ENCODE measurements at regions not wholly inside any gene's neighbourhood (a gene's known extent, or its start where the extent isn't known, plus 50 kb on each side); places are given as distances from the start of the nearest gene placed in this dataset.

- DNase-seq (ENCODE audit: low read depth), result no peak
- no peak for TF ChIP-seq CTCF (IDR thresholded peaks at IDR 0.05; ENCODE audit: insufficient read depth, low read length, poor library complexity, severe bottlenecking)
- H3K27me3 ChIP-seq (ENCODE audit: control insufficient read depth, insufficient read depth, low read length), result no peaks in the 10 kb centered on the region
These were observed 384.2 kb upstream of the SALL3 start for GRCh38 chr18:78595453-78595852.

GRCh38 chr18:78595924-78596573 lies 383.6 kb upstream of the SALL3 start:
- H3K36me3 ChIP-seq (ENCODE audit: control insufficient read depth, insufficient read depth, low read length), result no peaks in the 10 kb centered on the region
- no peak for DNase-seq (ENCODE audit: low read depth)
- no peak overlapping the region for H3K4me3 ChIP-seq (ENCODE audit: low read depth, low read length)
- no peaks in the 10 kb centered on the region for H3K27me3 ChIP-seq (ENCODE audit: control insufficient read depth, insufficient read depth, low read length)
- TF ChIP-seq CTCF (IDR thresholded peaks at IDR 0.05; ENCODE audit: insufficient read depth, low read length, poor library complexity, severe bottlenecking), result no peak

More at GRCh38 chr18:78595453-78595852, 384.2 kb upstream of the SALL3 start:
- H3K36me3 ChIP-seq (ENCODE audit: control insufficient read depth, insufficient read depth, low read length), result no peaks in the 10 kb centered on the region
- H3K4me3 ChIP-seq (ENCODE audit: low read depth, low read length), result no peak overlapping the region

- Histone ChIP-seq H3K36me3 (ENCODE audit: control insufficient read depth, insufficient read depth, low read length) (no peaks in the 10 kb centered on the region), H3K27me3 (ENCODE audit: control insufficient read depth, insufficient read depth, low read length) (no peaks in the 10 kb centered on the region), H3K4me3 (ENCODE audit: low read depth, low read length) (no peak overlapping the region)
- no peak for DNase-seq (ENCODE audit: low read depth)
- no peak for TF ChIP-seq CTCF (IDR thresholded peaks at IDR 0.05; ENCODE audit: insufficient read depth, low read length, poor library complexity, severe bottlenecking)
These were observed 382.7 kb upstream of the SALL3 start for GRCh38 chr18:78596794-78597345.

- H3K27me3 ChIP-seq (ENCODE audit: control insufficient read depth, insufficient read depth, low read length), result no peaks in the 10 kb centered on the region
- H3K4me3 ChIP-seq (ENCODE audit: low read depth, low read length), result no peak overlapping the region
- no peak for TF ChIP-seq CTCF (IDR thresholded peaks at IDR 0.05; ENCODE audit: insufficient read depth, low read length, poor library complexity, severe bottlenecking)
- no peak for DNase-seq (ENCODE audit: low read depth)
- H3K36me3 ChIP-seq (ENCODE audit: control insufficient read depth, insufficient read depth, low read length), result no peaks in the 10 kb centered on the region
These were observed 378.3 kb upstream of the SALL3 start for GRCh38 chr18:78601349-78601748.

- H3K27me3 ChIP-seq (ENCODE audit: control insufficient read depth, insufficient read depth, low read length), result no peaks in the 10 kb centered on the region
- no peak for TF ChIP-seq CTCF (IDR thresholded peaks at IDR 0.05; ENCODE audit: insufficient read depth, low read length, poor library complexity, severe bottlenecking)
- no peaks in the 10 kb centered on the region for H3K36me3 ChIP-seq (ENCODE audit: control insufficient read depth, insufficient read depth, low read length)
- DNase-seq (ENCODE audit: low read depth), result no peak
- H3K4me3 ChIP-seq (ENCODE audit: low read depth, low read length), result no peak overlapping the region
These were observed 377.7 kb upstream of the SALL3 start for GRCh38 chr18:78601923-78602322.

GRCh38 chr18:78602430-78602829 lies 377.2 kb upstream of the SALL3 start:
- no peak for DNase-seq (ENCODE audit: low read depth)
- no peak overlapping the region for H3K4me3 ChIP-seq (ENCODE audit: low read depth, low read length)
- no peak for TF ChIP-seq CTCF (IDR thresholded peaks at IDR 0.05; ENCODE audit: insufficient read depth, low read length, poor library complexity, severe bottlenecking)
- H3K27me3 ChIP-seq (ENCODE audit: control insufficient read depth, insufficient read depth, low read length), result no peaks in the 10 kb centered on the region
- H3K36me3 ChIP-seq (ENCODE audit: control insufficient read depth, insufficient read depth, low read length), result no peaks in the 10 kb centered on the region
